Stimulated activated naive CD8-positive, alpha-beta T cell treated with anti-CD3 and anti-CD28 coated beads, Interleukin-15, Interleukin-2, amounts not matched to agents 100 ng/mL and 50 ng/mL, for 24 hours (primary cell): ENCODE measurements at regions not wholly inside any gene's neighbourhood (a gene's known extent, or its start where the extent isn't known, plus 50 kb on each side); places are given as distances from the start of the nearest gene placed in this dataset.
"Not testable (repeated sequence)": the region's sequence is repeated elsewhere in the genome, so short reads cannot be mapped to it uniquely, and the experiment has no call there.

Source experiments
- H3K27ac Mint-ChIP-seq: one replicate; pipeline ENCODE4 v1.8.0; 2021; ENCODE audit warnings: mild to moderate bottlenecking, mixed read lengths
- H3K27me3 Mint-ChIP-seq: one replicate; pipeline ENCODE4 v1.8.0; 2021; ENCODE audit warnings: mixed read lengths
- H3K36me3 Mint-ChIP-seq: one replicate; pipeline ENCODE4 v1.8.0; 2021; ENCODE audit warnings: low read depth, mixed read lengths
- H3K4me1 Mint-ChIP-seq: one replicate; pipeline ENCODE4 v1.8.0; 2021; ENCODE audit warnings: low read depth, mixed read lengths
- H3K4me3 Mint-ChIP-seq: one replicate; pipeline ENCODE4 v1.8.0; 2021; ENCODE audit warnings: mild to moderate bottlenecking, mixed read lengths
- H3K9me3 Mint-ChIP-seq: one replicate; pipeline ENCODE4 v1.8.0; 2021; ENCODE audit warnings: mixed read lengths

DNA sequence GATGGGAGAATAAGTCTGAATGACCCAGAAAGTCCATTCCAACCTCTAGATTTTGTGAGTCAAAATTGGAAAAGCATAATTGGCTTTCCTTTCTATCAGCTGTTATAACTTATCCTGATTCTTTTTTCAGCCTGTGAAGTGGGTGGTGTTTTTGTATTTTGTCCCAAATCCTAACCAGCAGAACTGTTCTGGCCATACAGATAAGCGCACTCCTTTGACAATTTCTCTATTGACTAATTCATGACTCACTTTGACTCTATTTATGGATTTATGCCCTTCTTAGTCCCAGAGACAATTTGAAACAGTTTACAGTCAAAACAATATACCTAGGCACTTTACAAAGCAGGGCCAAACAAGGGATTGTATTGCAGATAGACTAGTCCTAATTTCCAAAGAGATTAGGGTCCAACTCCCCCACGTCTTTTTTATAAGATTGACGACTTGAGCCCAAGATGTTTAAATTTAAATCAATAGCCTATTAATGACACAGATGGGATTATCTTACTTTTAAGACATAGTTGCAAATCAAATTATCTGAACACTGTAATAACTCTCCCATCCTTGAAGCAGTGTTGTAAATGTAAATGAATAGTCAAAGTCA is 301.7 kb upstream of the SEMA6A start:
- Mint-ChIP-seq H3K4me3 (no peak overlapping the region), H3K27ac (no peak overlapping the region), H3K27me3 (peaks cover 4% of the 10 kb centered on the region), H3K36me3 (no peaks in the 10 kb centered on the region), H3K9me3 (peaks cover 4% of the 10 kb centered on the region), H3K4me1 (no peaks in the 10 kb centered on the region)

DNA sequence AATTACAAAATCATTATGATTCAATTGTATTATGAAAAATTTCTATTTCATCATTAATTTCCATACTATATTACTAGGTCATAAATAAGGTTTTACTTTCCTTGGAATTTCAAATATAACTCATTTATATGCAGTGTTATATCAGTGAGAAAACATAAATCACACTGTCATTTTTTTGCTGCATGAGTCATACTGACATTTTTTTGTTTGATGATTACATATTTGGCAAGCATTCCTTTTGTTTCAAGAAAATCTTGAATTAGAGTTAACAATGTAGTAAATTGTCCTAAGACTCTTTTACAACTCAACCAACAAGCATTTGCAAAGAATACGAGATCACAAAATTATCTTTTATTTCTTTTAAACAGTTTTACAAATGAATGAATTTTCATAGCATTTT is 298.4 kb upstream of the SEMA6A start:
- no peak overlapping the region for H3K27ac Mint-ChIP-seq
- no peaks in the 10 kb centered on the region for H3K36me3 Mint-ChIP-seq
- peaks cover 4% of the 10 kb centered on the region for H3K27me3 Mint-ChIP-seq
- H3K4me1 Mint-ChIP-seq, result no peaks in the 10 kb centered on the region
- no peak overlapping the region for H3K4me3 Mint-ChIP-seq
- H3K9me3 Mint-ChIP-seq, result peaks cover 4% of the 10 kb centered on the region

DNA sequence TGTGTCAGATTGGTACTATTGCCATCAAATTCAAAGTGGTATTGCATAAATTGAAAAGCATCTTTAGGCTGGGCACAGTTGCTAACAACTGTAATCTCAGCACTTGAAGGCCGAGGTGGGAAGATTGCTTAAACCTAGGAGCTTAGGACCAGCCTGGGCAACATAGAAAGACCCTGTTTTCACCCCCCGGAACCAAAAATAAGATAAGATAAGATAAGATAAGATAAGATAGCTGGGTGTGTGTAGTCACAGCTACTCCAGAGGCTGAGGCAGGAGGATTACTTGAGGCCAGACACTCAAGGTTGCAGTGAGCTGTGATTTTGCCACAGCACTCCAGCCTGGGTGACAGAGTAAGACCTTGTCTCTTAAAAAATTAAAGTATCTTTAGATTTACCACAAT is 297.9 kb upstream of the SEMA6A start:
- no peak overlapping the region for H3K27ac Mint-ChIP-seq
- H3K27me3 Mint-ChIP-seq, result peaks cover 4% of the 10 kb centered on the region
- peaks cover 4% of the 10 kb centered on the region for H3K9me3 Mint-ChIP-seq
- no peak overlapping the region for H3K4me3 Mint-ChIP-seq
- H3K36me3 Mint-ChIP-seq, result no peaks in the 10 kb centered on the region
- H3K4me1 Mint-ChIP-seq, result no peaks in the 10 kb centered on the region

DNA sequence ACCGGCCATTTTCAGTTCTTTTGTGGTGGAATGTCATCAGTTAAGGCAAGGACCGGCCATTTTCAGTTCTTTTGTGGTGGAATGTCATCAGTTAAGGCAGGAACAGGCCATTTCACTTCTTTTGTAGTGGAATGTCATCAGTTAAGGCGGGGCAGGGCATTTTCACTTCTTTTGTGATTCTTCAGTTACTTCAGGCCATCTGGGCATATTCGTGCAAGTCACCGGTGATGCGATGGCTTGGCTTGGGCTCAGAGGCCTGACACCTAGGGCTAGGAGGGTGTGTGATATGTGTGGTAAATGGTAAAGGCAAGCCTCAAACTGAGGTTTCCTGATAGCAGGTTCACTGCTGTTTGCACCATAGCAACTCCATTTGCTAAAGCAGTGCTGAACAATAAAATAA is 293.2 kb upstream of the SEMA6A start:
- not testable (repeated sequence) for H3K36me3 Mint-ChIP-seq, H3K4me3 Mint-ChIP-seq, H3K4me1 Mint-ChIP-seq, H3K27me3 Mint-ChIP-seq, H3K27ac Mint-ChIP-seq, H3K9me3 Mint-ChIP-seq

DNA sequence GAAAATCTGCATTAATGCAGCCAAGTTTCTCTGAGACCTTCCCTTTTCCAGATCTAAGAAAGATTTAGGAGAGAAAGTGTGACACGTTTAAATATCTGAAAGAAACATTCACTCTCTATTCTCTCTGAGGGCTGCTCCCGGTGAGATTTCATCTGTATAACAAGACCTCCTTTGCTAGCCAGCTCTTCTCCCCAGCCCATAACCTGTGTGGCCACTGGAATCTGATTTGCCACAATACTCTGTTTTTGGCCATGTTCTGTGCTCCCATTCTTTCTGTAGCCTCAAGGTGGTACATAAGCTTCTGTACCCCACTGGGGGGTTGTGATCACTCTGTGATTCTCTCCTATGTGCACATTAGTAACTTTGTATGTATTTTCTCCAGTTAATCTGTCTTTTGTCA is 291.0 kb upstream of the SEMA6A start:
- no peak overlapping the region for H3K27ac Mint-ChIP-seq
- no peak overlapping the region for H3K4me3 Mint-ChIP-seq
- H3K27me3 Mint-ChIP-seq, result peaks cover 3% of the 10 kb centered on the region
- H3K4me1 Mint-ChIP-seq, result no peaks in the 10 kb centered on the region
- peaks cover 3% of the 10 kb centered on the region for H3K9me3 Mint-ChIP-seq
- H3K36me3 Mint-ChIP-seq, result no peaks in the 10 kb centered on the region

DNA sequence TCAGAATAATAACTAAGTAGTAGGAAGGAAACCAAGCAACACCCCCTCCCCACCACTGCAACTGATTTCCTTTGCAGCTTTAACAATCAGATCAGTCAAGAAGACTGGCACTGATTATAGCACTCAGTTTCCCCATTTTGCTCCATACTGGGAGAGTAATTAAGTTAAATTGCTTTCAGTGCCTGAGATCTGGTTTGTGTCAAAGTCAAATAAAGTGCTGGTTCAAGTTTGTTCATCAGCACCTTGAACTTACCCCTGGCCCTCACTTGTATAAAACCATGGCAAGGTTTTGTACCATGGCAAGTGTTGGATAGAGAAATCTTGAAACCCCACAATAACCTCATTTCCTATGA is 290.2 kb upstream of the SEMA6A start:
- Mint-ChIP-seq H3K27me3 (peaks cover 3% of the 10 kb centered on the region), H3K9me3 (peaks cover 3% of the 10 kb centered on the region), H3K36me3 (no peaks in the 10 kb centered on the region), H3K4me1 (no peaks in the 10 kb centered on the region), H3K4me3 (no peak overlapping the region), H3K27ac (no peak overlapping the region)

DNA sequence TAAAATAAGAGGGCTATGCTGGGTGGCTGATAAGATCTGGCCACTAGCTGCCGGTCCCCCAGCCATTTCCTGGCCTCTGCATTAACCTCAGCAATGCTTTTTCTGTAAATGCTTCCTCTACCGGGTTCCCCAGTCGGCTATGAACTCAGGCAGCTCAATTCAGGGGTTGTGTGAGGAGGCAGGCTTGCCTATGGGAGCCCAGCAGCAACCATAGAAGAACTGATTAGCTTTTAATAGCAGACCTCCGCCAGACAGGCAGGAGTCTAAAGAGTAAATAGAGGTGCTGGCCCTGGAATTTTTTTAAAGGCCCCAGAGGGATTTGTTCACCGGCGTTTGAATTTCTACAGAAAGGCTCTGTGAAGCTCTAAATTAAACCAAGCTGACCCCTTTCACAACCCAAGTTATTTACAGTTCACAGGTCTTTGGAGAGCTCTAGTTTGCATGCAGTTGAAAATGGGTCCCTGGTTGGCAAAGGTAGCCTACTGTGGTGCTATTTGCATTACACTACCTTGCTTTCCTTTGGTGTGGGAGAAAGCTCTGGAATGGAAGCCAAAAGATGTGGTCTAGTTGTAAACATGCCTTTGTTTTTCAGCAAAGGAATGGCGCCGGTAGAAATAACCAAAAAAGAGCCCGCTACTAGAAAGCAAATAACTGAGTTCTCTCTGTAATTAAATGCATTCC is 289.7 kb upstream of the SEMA6A start:
- peaks cover 3% of the 10 kb centered on the region for H3K9me3 Mint-ChIP-seq
- peaks cover 3% of the 10 kb centered on the region for H3K27me3 Mint-ChIP-seq
- H3K27ac Mint-ChIP-seq, result no peak overlapping the region
- no peaks in the 10 kb centered on the region for H3K4me1 Mint-ChIP-seq
- no peaks in the 10 kb centered on the region for H3K36me3 Mint-ChIP-seq
- H3K4me3 Mint-ChIP-seq, result no peak overlapping the region

DNA sequence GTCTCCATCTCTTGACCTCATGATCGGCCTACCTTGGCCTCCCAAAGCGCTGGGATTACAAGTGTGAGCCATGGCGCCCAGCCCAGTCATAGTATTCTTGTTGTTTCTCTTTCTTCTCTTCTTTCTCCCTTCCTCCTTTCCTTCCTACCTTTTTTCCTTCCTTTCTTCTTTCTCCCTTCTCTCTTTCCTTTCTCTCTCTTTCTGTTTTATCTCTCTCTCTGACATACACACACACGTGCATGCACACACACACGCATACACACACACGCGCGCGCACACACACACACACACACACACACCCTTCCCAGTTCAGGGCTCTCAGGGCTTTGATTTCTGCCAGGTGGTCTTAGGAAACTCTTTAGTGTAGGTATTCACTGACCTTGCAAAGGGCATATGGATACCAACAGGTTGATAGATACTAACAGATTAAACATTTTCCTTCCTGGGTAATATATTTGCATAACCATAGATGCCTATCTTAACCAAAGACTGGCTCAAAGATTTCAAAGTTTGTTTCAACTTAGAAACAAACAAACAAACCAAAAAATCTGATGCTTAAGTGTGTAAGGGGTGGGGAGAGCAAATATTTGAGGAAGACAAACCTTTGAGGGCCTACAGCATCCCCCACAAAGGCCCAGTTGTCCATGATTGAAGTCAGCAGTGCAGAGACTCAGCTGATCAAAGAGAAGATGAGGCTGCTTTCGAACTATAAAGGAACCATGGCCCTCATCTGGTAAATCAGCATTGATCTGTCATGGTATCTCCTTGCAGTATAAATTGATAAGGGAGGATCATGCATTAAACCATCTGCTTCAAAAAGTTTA is 288.2 kb upstream of the SEMA6A start:
- Mint-ChIP-seq H3K27me3 (peaks cover 3% of the 10 kb centered on the region), H3K36me3 (no peaks in the 10 kb centered on the region), H3K4me1 (no peaks in the 10 kb centered on the region), H3K9me3 (peaks cover 3% of the 10 kb centered on the region), H3K4me3 (no peak overlapping the region), H3K27ac (no peak overlapping the region)

DNA sequence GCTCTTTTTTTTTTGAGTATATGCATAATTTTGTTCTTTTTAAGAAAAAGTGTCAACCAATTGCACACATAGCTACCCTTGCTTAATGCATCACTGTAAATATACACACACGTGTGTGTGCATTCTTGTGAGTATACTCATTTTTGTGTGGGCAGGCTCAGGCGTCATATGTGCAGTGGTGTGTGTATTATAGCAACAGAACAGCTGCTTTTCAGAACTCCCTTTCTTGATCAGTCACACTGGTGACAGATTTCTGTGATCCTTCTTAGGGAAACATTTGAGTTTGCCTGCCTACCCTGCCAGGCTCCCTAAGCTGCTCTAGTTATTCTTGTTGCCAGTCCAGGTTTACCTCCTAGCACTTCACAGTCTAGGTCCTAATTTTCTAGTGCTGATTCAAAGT is 287.0 kb upstream of the SEMA6A start:
- Mint-ChIP-seq H3K27me3 (peaks cover 3% of the 10 kb centered on the region), H3K4me3 (no peak overlapping the region)

DNA sequence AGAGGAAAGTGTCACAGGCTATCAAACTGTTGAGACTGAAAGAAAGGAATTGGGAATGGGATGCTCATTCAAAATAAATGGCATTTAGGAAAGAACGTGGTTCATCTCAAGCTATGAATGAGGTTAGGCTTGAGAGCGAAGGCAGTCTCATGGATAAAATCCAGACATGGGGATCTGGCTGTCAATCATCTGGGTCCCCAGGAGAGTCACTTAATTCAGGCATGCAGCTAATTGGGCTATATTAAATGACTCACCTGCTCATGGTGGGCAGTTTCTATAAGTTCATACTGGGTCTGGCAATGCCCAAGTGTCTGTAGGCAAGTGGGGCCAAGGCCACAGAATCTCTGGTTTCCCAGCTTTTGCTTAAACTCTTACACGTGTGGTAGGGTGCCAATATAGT is 286.5 kb upstream of the SEMA6A start:
- H3K36me3 Mint-ChIP-seq, result no peaks in the 10 kb centered on the region
- no peak overlapping the region for H3K27ac Mint-ChIP-seq
- peaks cover 3% of the 10 kb centered on the region for H3K27me3 Mint-ChIP-seq
- H3K4me3 Mint-ChIP-seq, result no peak overlapping the region
- H3K4me1 Mint-ChIP-seq, result no peaks in the 10 kb centered on the region
- no peaks in the 10 kb centered on the region for H3K9me3 Mint-ChIP-seq

More for the DNA sequence above, 287.0 kb upstream of the SEMA6A start:
- Mint-ChIP-seq H3K27ac (no peak overlapping the region), H3K36me3 (no peaks in the 10 kb centered on the region), H3K4me1 (no peaks in the 10 kb centered on the region), H3K9me3 (no peaks in the 10 kb centered on the region)

DNA sequence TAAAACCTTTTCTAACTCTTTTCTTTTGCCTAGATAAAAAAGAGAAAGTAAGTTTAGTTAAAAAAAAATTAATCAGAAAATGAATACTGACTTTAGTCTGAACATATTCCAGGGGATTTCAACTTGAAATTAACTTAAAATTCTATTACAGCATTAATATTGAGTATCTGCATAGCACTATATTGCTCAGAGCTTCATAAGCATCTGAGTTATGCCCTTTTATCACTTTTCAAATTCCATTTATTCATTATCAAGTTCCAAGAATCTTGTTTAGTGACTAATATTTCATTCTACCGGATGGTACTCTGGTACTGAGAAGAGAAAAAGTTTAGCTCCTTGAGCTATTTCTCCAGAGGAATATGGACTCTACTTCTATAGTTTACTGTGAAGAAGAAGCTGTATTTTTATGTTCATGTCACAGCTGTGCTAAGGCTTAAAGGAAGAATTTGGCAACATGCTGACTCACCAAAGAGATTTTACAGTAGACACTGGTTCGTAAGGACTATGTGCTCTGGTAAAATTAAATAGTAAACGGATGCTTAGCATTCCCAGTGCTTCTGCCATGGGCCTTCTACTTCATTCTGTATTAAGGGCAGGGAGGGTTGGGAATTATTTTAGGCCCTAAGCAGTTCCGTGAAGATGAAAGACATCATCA is 285.2 kb upstream of the SEMA6A start:
- H3K27ac Mint-ChIP-seq, result no peak overlapping the region
- H3K4me3 Mint-ChIP-seq, result no peak overlapping the region
- H3K36me3 Mint-ChIP-seq, result no peaks in the 10 kb centered on the region
- no peaks in the 10 kb centered on the region for H3K4me1 Mint-ChIP-seq
- no peaks in the 10 kb centered on the region for H3K27me3 Mint-ChIP-seq
- no peaks in the 10 kb centered on the region for H3K9me3 Mint-ChIP-seq

DNA sequence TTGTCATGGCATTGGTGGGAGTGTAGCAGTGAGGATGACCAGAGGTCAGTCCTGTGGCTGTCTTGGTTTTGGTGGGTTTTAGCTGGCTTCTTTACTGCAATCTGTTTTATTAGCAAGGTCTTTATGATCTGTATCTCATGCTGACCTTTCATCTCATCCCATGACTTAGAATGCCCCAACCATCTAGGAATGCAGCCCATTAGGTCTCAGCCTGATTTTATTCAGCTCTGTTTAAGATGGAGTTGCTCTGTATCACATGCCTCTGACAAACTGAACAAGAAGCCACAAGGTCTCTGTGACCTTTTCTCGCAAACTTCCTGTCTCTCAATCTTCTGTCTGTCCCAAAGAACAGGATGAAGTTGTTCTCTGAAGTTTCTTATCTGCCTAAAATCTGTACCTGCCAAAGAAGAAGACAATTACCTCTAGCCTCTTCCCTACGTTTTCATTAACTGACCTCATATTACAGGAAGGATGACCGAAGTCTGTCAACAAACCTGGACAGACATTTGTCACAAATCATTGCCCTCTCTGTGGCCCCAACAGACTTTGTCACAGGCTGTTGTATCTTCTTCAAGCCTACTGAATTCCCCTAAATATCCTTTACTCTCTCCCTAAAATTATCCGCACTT is 284.2 kb upstream of the SEMA6A start:
- Mint-ChIP-seq H3K4me1 (no peaks in the 10 kb centered on the region), H3K4me3 (no peak overlapping the region), H3K27me3 (no peaks in the 10 kb centered on the region), H3K36me3 (no peaks in the 10 kb centered on the region), H3K9me3 (no peaks in the 10 kb centered on the region), H3K27ac (no peak overlapping the region)

DNA sequence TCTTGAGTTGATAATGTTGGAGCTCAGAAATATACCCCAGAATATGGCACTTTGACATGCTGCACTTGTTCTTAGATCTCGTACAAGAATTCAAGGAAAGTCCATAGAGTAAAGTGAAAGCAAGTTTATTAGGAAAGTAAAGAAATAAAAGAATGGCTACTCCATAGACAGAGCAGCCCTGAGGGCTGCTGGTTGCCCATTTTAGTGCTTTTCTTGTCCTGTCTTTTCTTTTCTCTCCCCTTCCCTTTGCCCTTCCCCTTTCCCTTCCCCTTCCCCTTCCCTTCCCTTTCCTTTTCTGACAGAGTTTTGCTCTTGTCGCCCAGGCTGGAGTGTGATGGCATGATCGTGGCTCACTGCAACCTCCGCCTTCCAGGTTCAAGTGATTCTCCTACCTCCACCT is 283.4 kb upstream of the SEMA6A start:
- H3K36me3 Mint-ChIP-seq, H3K27me3 Mint-ChIP-seq, H3K27ac Mint-ChIP-seq, H3K4me1 Mint-ChIP-seq, H3K9me3 Mint-ChIP-seq, H3K4me3 Mint-ChIP-seq: not testable (repeated sequence)

DNA sequence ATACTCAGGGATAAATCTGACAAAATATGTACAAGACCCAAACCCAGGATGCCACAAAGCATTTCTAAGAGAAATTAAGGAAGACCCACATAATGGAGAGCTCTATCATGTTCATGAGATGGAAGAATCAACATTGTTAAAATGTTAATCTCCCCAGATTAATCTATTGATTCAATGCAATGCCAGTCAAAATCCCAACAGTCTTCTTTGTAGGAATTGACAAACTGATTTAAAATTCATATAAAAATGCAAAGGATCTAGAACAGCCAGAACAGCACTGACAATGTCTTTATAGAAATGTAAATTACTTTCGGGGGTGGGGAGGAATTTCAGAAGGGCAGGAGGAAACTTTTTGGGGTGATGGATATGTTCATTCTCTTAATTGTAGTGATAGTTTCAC is 281.6 kb upstream of the SEMA6A start:
- Mint-ChIP-seq H3K27ac (no peak overlapping the region), H3K4me3 (no peak overlapping the region), H3K4me1 (no peaks in the 10 kb centered on the region), H3K36me3 (no peaks in the 10 kb centered on the region), H3K27me3 (no peaks in the 10 kb centered on the region), H3K9me3 (no peaks in the 10 kb centered on the region)

DNA sequence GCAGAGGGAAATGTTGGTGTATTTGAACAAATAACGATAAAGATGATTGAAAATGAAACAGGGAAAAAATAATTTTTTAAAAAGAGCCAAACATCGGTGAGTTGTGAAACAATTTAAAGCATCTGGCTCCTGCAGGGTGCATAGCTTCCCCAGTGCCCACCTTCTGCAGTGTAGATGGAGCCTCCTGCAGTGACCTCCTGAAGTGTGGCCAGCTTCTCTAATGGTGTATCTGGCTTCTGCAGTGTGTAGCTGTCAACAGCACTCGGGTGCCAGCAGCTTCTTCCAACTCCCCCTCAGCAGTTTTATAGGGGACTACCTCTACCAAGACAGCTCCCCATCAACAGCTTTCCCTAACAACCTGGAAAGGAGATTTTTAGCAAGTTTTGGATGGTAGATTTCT is 279.4 kb upstream of the SEMA6A start:
- H3K27me3 Mint-ChIP-seq, result no peaks in the 10 kb centered on the region
- peaks cover 6% of the 10 kb centered on the region for H3K9me3 Mint-ChIP-seq
- H3K4me1 Mint-ChIP-seq, result no peaks in the 10 kb centered on the region
- H3K27ac Mint-ChIP-seq, result no peak overlapping the region
- no peaks in the 10 kb centered on the region for H3K36me3 Mint-ChIP-seq
- H3K4me3 Mint-ChIP-seq, result no peak overlapping the region
